CD4-positive, alpha-beta memory T cell (primary cell): ENCODE measurements at regions not wholly inside any gene's neighbourhood (a gene's known extent, or its start where the extent isn't known, plus 50 kb on each side); places are given as distances from the start of the nearest gene placed in this dataset.

ENCODE experiments used
- CTCF ChIA-PET: fragments of 350-600 bp; sonication (Branson Sonifier 250); formaldehyde crosslinking; loops from one replicate; lab custom pipeline; 2021; ENCODE audit warnings: inconsistent platforms; ENCODE audit not compliant: partially characterized antibody; lab: Charles Lee
- POLR2A ChIA-PET: fragments of 350-600 bp; sonication (Branson Sonifier 250); formaldehyde crosslinking; loops from one replicate; lab custom pipeline; 2021; ENCODE audit not compliant: partially characterized antibody; lab: Charles Lee
- DNase-seq, 5 donors: peaks; one replicate each; pipeline versions ENCODE4 v3.0.0 to v3.0.0-alpha.2; 2020 to 2022; ENCODE audit warnings: mixed read lengths in 1 of 5
- H3K27ac ChIP-seq: one replicate; pipeline ENCODE4 v1.7.0; 2013; ENCODE audit warnings: low read depth, low read length
- H3K27me3 ChIP-seq: 2 replicates; pipeline ENCODE4 v1.7.0; 2013; ENCODE audit warnings: mild to moderate bottlenecking, low read length, moderate library complexity; ENCODE audit not compliant: insufficient read depth
- H3K36me3 ChIP-seq: 2 replicates; pipeline ENCODE4 v1.7.0; 2013; ENCODE audit warnings: mild to moderate bottlenecking, low read length, moderate library complexity; ENCODE audit not compliant: insufficient read depth
- H3K4me1 ChIP-seq: 2 replicates; pipeline ENCODE4 v1.7.0; 2013; ENCODE audit warnings: mild to moderate bottlenecking, low read length, moderate library complexity; ENCODE audit not compliant: insufficient read depth
- H3K4me3 ChIP-seq, 2 donors: one replicate each; pipeline ENCODE4 v1.7.0; 2013; ENCODE audit warnings: low read length in 2 of 2, mild to moderate bottlenecking in 1 of 2
- H3K9me3 ChIP-seq, 2 donors: one replicate each; pipeline ENCODE4 v1.7.0; 2013; ENCODE audit warnings: low read length in 2 of 2, control low read depth in 1 of 2; ENCODE audit not compliant: control insufficient read depth in 1 of 2
- H3K27ac Mint-ChIP-seq, 7 donors: one replicate each; pipeline ENCODE4 v1.8.0; 2020 to 2021; ENCODE audit warnings: mixed read lengths in 7 of 7, mild to moderate bottlenecking in 6 of 7, inconsistent platforms in 3 of 7, moderate library complexity in 3 of 7
- H3K27me3 Mint-ChIP-seq, 2 donors: one replicate each; pipeline ENCODE4 v1.8.0; 2020 to 2021; ENCODE audit warnings: mixed read lengths in 2 of 2
- H3K36me3 Mint-ChIP-seq, 2 donors: one replicate each; pipeline ENCODE4 v1.8.0; 2020 to 2021; ENCODE audit warnings: mixed read lengths in 2 of 2, inconsistent platforms in 1 of 2, mild to moderate bottlenecking in 1 of 2
- H3K4me1 Mint-ChIP-seq, 4 donors: one replicate each; pipeline ENCODE4 v1.8.0; 2020 to 2021; ENCODE audit warnings: mixed read lengths in 4 of 4, mild to moderate bottlenecking in 1 of 4
- H3K4me3 Mint-ChIP-seq, 8 donors: one replicate each; pipeline ENCODE4 v1.8.0; 2020 to 2021; ENCODE audit warnings: mixed read lengths in 8 of 8, mild to moderate bottlenecking in 7 of 8, moderate library complexity in 6 of 8, inconsistent platforms in 3 of 8
- H3K9me3 Mint-ChIP-seq, 8 donors: one replicate each; pipeline ENCODE4 v1.8.0; 2020 to 2021; ENCODE audit warnings: mixed read lengths in 8 of 8, mild to moderate bottlenecking in 5 of 8, inconsistent platforms in 3 of 8, moderate library complexity in 1 of 8
- intact Hi-C: fragments of 100-400 bp; cut with micrococcal nuclease; formaldehyde crosslinking; loops from one replicate; pipeline ENCODE4 v1.15.1; 2023

DNA sequence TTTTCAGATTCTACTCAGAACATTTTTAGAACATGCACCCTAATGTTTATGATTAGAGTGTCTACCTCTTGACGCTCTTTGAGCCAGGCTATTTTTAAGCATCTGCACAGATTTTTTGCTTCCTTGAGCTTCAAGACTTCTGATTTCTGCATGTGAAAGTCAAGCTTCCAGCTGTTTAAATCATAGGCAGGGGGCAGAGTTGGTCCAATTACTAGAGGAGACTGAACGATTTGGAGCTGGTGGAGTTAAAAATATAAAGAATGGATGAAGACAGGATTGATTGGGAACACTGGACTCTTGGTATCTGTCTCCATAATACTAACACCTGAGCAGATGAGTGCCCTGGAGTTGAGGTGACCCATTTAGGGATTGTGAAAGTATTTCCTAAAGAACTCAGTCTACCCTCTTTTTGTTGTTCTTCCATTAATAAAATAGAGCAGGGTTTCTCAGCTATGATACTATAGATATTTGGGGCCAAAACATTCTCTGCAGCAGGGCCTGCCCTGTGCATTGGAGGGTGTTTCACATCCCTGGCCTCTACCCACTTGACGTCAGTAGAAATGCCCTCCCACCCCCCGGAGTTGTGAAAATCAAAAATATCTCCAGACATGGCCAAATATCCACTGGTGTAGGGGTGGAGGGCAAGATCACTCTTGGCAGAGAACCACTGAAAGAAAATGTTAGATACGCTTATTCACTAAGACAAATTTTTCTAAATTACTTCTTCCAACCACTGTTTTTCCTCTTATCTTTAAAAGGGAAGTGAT, 160.1 kb downstream of the COG6 start:
- no peak overlapping the region for H3K27ac Mint-ChIP-seq
- CTCF ChIA-PET, result no interaction called here

DNA sequence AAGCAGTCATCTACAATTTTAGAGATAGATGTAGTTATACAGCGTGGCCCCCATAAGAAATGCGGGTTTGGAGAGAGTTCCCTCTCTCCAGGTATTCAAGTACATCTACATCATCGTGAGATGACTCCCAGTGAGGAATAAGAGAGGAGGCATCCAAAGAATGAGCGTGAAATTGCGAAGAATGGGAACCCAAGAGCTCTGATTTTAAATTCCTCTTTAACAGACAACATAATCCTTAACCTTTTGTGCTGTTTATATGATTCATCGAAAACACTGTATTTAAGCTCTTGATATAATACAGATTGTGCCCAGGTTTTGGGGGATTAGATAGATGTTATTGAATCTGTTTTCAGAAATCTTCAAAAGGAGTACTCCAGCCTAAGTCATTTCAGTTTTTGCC, 161.5 kb downstream of the COG6 start:
- Mint-ChIP-seq H3K4me1 (peaks cover 3 to 9% (median 7%) of the 10 kb centered on the region in 4 donors), H3K9me3 (no peaks in the 10 kb centered on the region), H3K4me3 (no peak overlapping the region), H3K27me3 (no peaks in the 10 kb centered on the region), H3K27ac (no peak overlapping the region), H3K36me3 (no peaks in the 10 kb centered on the region)
- no peaks in the 10 kb centered on the region for H3K27me3 ChIP-seq
- H3K9me3 ChIP-seq, result no peaks in the 10 kb centered on the region
- H3K4me3 ChIP-seq, result no peak overlapping the region
- H3K36me3 ChIP-seq, result no peaks in the 10 kb centered on the region
- ChIA-PET POLR2A (no interaction called here), CTCF (interaction anchor here (1.1 kb wide), 1 partner anchor 126 kb away, joined by 3 read pairs; no protein-coding TSS in a partner anchor)
- no peak overlapping the region for H3K27ac ChIP-seq
- DNase-seq, result no peak
- intact Hi-C loops, result no loop called here
- peaks cover 5% of the 10 kb centered on the region for H3K4me1 ChIP-seq

More for the DNA sequence above, 160.1 kb downstream of the COG6 start:
- Mint-ChIP-seq H3K27me3 (no peaks in the 10 kb centered on the region), H3K36me3 (no peaks in the 10 kb centered on the region), H3K4me1 (no peaks in the 10 kb centered on the region), H3K9me3 (no peaks in the 10 kb centered on the region), H3K4me3 (no peak overlapping the region)
- H3K4me1 ChIP-seq, result no peaks in the 10 kb centered on the region
- POLR2A ChIA-PET, result no interaction called here
- no peak overlapping the region for H3K27ac ChIP-seq
- intact Hi-C loops, result no loop called here
- no peaks in the 10 kb centered on the region for H3K9me3 ChIP-seq
- no peak for DNase-seq
- H3K27me3 ChIP-seq, result no peaks in the 10 kb centered on the region
- no peaks in the 10 kb centered on the region for H3K36me3 ChIP-seq
- H3K4me3 ChIP-seq, result no peak overlapping the region

DNA sequence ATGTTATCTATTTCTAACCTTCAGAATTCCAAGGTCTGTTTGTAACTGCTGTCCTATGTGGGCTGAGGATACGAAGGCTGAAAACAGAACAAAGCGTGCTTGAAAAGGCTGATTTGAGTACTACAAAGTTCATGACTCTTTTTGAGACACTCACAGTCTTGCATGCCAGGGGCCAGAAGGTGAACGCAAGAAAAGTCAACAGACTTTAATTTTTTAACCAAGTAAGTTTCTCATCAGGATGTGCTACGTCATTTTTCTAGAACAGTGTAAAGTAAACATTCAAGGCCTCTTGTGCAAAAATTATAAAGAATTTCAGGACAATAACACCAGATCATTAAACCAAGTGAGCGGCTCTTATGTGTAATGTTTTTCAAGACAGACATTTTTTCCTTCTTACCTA, 163.5 kb downstream of the COG6 start:
- Mint-ChIP-seq H3K9me3 (no peaks in the 10 kb centered on the region), H3K4me1 (peaks cover 9 to 26% (median 21%) of the 10 kb centered on the region in 4 donors), H3K27me3 (no peaks in the 10 kb centered on the region), H3K4me3 (no peak overlapping the region), H3K36me3 (no peaks in the 10 kb centered on the region), H3K27ac (no peak overlapping the region)
- intact Hi-C loops, result no loop called here
- DNase-seq, result no peak
- Histone ChIP-seq H3K36me3 (no peaks in the 10 kb centered on the region), H3K4me3 (no peak overlapping the region), H3K27ac (no peak overlapping the region), H3K27me3 (no peaks in the 10 kb centered on the region), H3K4me1 (peaks cover 23% of the 10 kb centered on the region), H3K9me3 (no peaks in the 10 kb centered on the region)
- ChIA-PET CTCF (no interaction called here), POLR2A (no interaction called here)

DNA sequence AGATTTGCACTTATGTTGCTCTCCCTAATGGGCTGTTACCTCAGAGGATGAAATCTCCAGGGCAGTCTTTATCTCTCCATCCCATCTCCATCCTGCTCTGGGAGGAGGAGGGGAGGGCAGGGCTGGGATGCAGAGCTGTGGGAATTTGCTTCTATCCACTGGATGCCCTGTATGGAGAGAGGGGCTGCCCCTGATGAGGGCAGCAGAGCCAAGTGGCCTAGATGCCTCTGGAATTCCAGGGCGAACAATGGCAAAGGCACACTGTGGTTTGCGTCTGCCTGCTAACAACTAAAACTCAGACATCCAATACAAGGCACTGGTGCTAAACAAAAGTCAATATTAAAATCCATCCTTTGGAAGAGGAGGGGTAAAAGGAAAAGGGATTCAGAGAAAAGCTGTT, 165.1 kb downstream of the COG6 start:
- Mint-ChIP-seq H3K36me3 (no peaks in the 10 kb centered on the region), H3K27me3 (no peaks in the 10 kb centered on the region), H3K9me3 (no peaks in the 10 kb centered on the region), H3K4me1 (peaks cover 9 to 26% (median 21%) of the 10 kb centered on the region in 4 donors), H3K4me3 (no peak overlapping the region), H3K27ac (peak overlapping the region in 1 of 7 donors; percentile 33)
- H3K9me3 ChIP-seq, result no peaks in the 10 kb centered on the region
- peaks cover 23% of the 10 kb centered on the region for H3K4me1 ChIP-seq
- H3K36me3 ChIP-seq, result no peaks in the 10 kb centered on the region
- H3K27me3 ChIP-seq, result no peaks in the 10 kb centered on the region
- ChIA-PET POLR2A (no interaction called here), CTCF (no interaction called here)
- no peak overlapping the region for H3K4me3 ChIP-seq
- no peak overlapping the region for H3K27ac ChIP-seq
- intact Hi-C loops, result no loop called here
- no peak for DNase-seq

DNA sequence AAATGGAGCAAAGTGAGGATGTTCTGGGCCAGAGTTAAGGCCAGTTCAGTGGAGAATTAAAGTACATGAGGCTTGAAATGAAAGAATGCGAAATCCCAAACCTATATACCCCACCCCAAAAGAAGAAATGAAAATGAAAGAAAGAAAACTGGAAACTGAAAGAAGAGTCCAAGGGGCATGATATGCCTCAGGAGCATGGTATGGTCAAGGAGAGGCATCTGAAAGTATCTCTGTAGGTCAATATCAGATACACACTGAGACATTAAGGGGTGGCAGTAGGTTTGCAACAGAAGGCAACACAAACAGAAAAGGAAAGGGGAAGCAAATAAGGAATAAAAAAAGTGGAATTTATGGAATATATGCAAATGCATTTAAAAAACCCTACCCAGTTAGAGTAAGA, 166.5 kb downstream of the COG6 start:
- H3K4me3 Mint-ChIP-seq, result peak overlapping the region in 6 of 8 donors; percentile 9 to 58 (median 20)
- Histone ChIP-seq H3K4me1 (peaks cover 23% of the 10 kb centered on the region), H3K4me3 (no peak overlapping the region)

DNA sequence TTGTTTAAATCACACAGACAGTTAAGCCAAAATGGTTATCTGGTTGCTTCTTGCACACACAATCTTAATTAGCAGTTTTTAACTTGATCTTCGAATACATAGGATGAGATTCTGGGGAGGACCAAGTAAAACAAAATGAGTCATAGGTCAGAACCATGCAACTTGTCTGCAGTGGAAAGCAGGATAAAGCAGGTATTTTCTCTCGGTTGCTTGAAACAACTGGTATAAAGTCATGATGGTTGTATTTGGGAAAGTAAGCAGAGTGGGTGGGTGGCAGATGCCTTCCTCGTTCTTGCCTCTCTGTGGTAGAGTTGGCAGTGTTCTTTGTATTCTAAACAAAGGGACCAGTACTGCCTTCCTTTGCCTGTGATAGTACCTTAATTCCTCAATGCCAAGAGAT, 167.0 kb downstream of the COG6 start:
- Mint-ChIP-seq H3K27me3 (no peaks in the 10 kb centered on the region), H3K36me3 (no peaks in the 10 kb centered on the region), H3K4me1 (peaks cover 9 to 26% (median 21%) of the 10 kb centered on the region in 4 donors), H3K27ac (peak overlapping the region in 1 of 7 donors; percentile 31), H3K4me3 (peak overlapping the region in 5 of 8 donors; percentile 68 to 87 (median 82)), H3K9me3 (peaks cover 0 to 1% (median 0%) of the 10 kb centered on the region in 8 donors)
- CTCF ChIA-PET, result no interaction called here
- no peaks in the 10 kb centered on the region for H3K36me3 ChIP-seq
- DNase-seq, result no peak
- POLR2A ChIA-PET, result no interaction called here
- no peak overlapping the region for H3K4me3 ChIP-seq
- peaks cover 23% of the 10 kb centered on the region for H3K4me1 ChIP-seq
- peaks cover 3% of the 10 kb centered on the region for H3K27me3 ChIP-seq
- H3K27ac ChIP-seq, result no peak overlapping the region
- no peaks in the 10 kb centered on the region for H3K9me3 ChIP-seq
- intact Hi-C loops, result no loop called here

More for the DNA sequence above, 166.5 kb downstream of the COG6 start:
- Mint-ChIP-seq H3K27me3 (no peaks in the 10 kb centered on the region), H3K4me1 (peaks cover 9 to 26% (median 21%) of the 10 kb centered on the region in 4 donors), H3K9me3 (peaks cover 0 to under 1% (median 0%) of the 10 kb centered on the region in 8 donors), H3K36me3 (no peaks in the 10 kb centered on the region), H3K27ac (peak overlapping the region in 1 of 7 donors; percentile 33)
- Histone ChIP-seq H3K27me3 (peaks cover 3% of the 10 kb centered on the region), H3K9me3 (no peaks in the 10 kb centered on the region), H3K36me3 (no peaks in the 10 kb centered on the region), H3K27ac (no peak overlapping the region)
- no peak for DNase-seq
- CTCF ChIA-PET, result no interaction called here
- intact Hi-C loops, result no loop called here
- POLR2A ChIA-PET, result no interaction called here

DNA sequence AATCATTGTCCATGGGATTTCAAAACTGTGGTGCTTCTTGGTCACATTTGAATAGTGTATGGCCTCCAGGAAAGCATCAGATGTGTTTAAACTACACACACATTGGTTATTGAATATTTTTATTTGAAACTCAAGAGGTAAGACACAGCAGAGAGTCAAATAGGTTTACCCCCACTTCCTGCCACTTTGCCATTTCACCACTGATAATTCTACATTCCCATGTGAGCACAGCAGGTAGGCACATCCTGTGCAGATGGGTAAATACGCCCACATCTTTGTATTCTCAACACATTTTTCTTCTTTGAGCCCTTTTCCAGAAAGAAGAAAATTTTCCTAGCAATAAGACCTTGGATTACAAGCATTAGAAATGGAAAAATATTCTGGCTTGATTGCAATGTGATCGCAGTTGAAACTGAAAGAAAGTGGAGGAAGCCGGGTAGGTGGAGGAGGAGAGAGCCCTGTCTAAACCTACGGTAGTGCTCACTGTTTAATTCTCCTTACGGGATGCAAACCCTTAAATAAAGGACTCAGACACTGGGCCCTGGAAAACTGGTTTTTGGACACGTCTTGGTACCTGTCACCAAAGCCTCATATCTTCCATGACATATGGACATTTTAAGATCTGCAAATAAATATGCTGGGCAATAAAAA, 167.7 kb downstream of the COG6 start:
- no peaks in the 10 kb centered on the region for H3K9me3 ChIP-seq
- CTCF ChIA-PET, result no interaction called here
- Mint-ChIP-seq H3K4me3 (peak overlapping the region; percentile 64 to 87 (median 82)), H3K27me3 (peaks cover 0 to under 1% of the 10 kb centered on the region in 2 donors), H3K9me3 (peaks cover 0 to 2% (median 0%) of the 10 kb centered on the region in 8 donors), H3K36me3 (no peaks in the 10 kb centered on the region), H3K27ac (peak overlapping the region in 3 of 7 donors; percentile 33 to 45 (median 33)), H3K4me1 (peaks cover 9 to 26% (median 21%) of the 10 kb centered on the region in 4 donors)
- no peaks in the 10 kb centered on the region for H3K36me3 ChIP-seq
- peak in 2 of 5 donors; percentile 8 to 16 for DNase-seq
- intact Hi-C loops, result no loop called here
- peaks cover 23% of the 10 kb centered on the region for H3K4me1 ChIP-seq
- POLR2A ChIA-PET, result no interaction called here
- H3K27me3 ChIP-seq, result peaks cover 3% of the 10 kb centered on the region
- H3K27ac ChIP-seq, result no peak overlapping the region
- no peak overlapping the region for H3K4me3 ChIP-seq
